HG03103 (cell line): ENCODE measurements at regions not wholly inside any gene's neighbourhood (a gene's known extent, or its start where the extent isn't known, plus 50 kb on each side); places are given as distances from the start of the nearest gene placed in this dataset.

ENCODE experiments used
- ATAC-seq: cut with Tn5 transposase; IDR thresholded peaks from one replicate; pipeline ENCODE4 v1.9.1; 2021; ENCODE audit warnings: low read depth; ENCODE audit not compliant: unreplicated experiment

- no peak for ATAC-seq
These were observed 500.3 kb upstream of the MKI67 start for GRCh38 chr10:128626397-128627000.

GRCh38 chr10:128627811-128628210 lies 501.6 kb upstream of the MKI67 start:
- no peak for ATAC-seq

GRCh38 chr10:128628252-128628651 lies 502.0 kb upstream of the MKI67 start:
- ATAC-seq = no peak

GRCh38 chr10:128629111-128630096 lies 503.2 kb upstream of the MKI67 start:
- no peak for ATAC-seq

GRCh38 chr10:128630787-128631252 lies 504.6 kb upstream of the MKI67 start:
- no peak for ATAC-seq

GRCh38 chr10:128631801-128632241 lies 505.6 kb upstream of the MKI67 start:
- ATAC-seq = no peak

GRCh38 chr10:128632694-128633093 lies 506.5 kb upstream of the MKI67 start:
- ATAC-seq = no peak

- no peak for ATAC-seq
These were observed 507.8 kb upstream of the MKI67 start for GRCh38 chr10:128633864-128634540.

- no peak for ATAC-seq
These were observed 515.8 kb upstream of the MKI67 start for GRCh38 chr10:128642023-128642422.

GRCh38 chr10:128642502-128642901 lies 516.3 kb upstream of the MKI67 start:
- no peak for ATAC-seq

- no peak for ATAC-seq
These were observed 517.4 kb upstream of the MKI67 start for GRCh38 chr10:128643658-128644057.

GRCh38 chr10:128645486-128645885 lies 519.3 kb upstream of the MKI67 start:
- ATAC-seq = no peak

GRCh38 chr10:128646956-128647355 lies 520.7 kb upstream of the MKI67 start:
- ATAC-seq = no peak

GRCh38 chr10:128657548-128657947 lies 531.3 kb upstream of the MKI67 start:
- ATAC-seq = no peak

- ATAC-seq = no peak
These were observed 534.5 kb upstream of the MKI67 start for GRCh38 chr10:128660726-128661125.

- ATAC-seq = no peak
These were observed 535.4 kb upstream of the MKI67 start for GRCh38 chr10:128661404-128662197.

GRCh38 chr10:128662520-128662919 lies 536.3 kb upstream of the MKI67 start:
- no peak for ATAC-seq

- no peak for ATAC-seq
These were observed 538.5 kb upstream of the MKI67 start for GRCh38 chr10:128664729-128665128.

- ATAC-seq = no peak
These were observed 549.2 kb upstream of the MKI67 start for GRCh38 chr10:128675405-128675804.

- ATAC-seq = no peak
These were observed 553.9 kb upstream of the MKI67 start for GRCh38 chr10:128680116-128680515.
